Epithelial cell of esophagus (primary cell): ENCODE measurements at regions not wholly inside any gene's neighbourhood (a gene's known extent, or its start where the extent isn't known, plus 50 kb on each side); places are given as distances from the start of the nearest gene placed in this dataset.

ENCODE experiments used
- DNase-seq: peaks from one replicate; pipeline ENCODE4 v3.0.0; 2010; ENCODE audit warnings: low read depth
- H3K4me3 ChIP-seq: 2 replicates; pipeline ENCODE4 v1.5.1; 2011; ENCODE audit warnings: mild to moderate bottlenecking, low read length, control low read depth
- CTCF ChIP-seq: IDR thresholded peaks from 2 replicates; pipeline ENCODE4 v1.5.1; 2011; ENCODE audit warnings: low read depth, mild to moderate bottlenecking, low read length, control low read depth, inconsistent platforms; ENCODE audit not compliant: insufficient read depth; ENCODE audit errors: missing control alignments

GRCh38 chr4:134591326-134591725 is 389.7 kb upstream of the PABPC4L start:
- H3K4me3 ChIP-seq, result no peak overlapping the region
- TF ChIP-seq CTCF, result no peak
- DNase-seq, result no peak

- H3K4me3 ChIP-seq, result no peak overlapping the region
- no peak for TF ChIP-seq CTCF
- no peak for DNase-seq
These were observed 384.4 kb upstream of the PABPC4L start for GRCh38 chr4:134585972-134586371.

- no peak for TF ChIP-seq CTCF
- DNase-seq, result peak; percentile 4
These were observed 365.9 kb upstream of the PABPC4L start for GRCh38 chr4:134567461-134567860.

GRCh38 chr4:134560728-134561127 is 359.1 kb upstream of the PABPC4L start:
- no peak for DNase-seq

More at GRCh38 chr4:134567461-134567860, 365.9 kb upstream of the PABPC4L start:
- no peak overlapping the region for H3K4me3 ChIP-seq

GRCh38 chr4:134552063-134552462 is 350.5 kb upstream of the PABPC4L start:
- no peak for TF ChIP-seq CTCF
- H3K4me3 ChIP-seq, result no peak overlapping the region

More at GRCh38 chr4:134560728-134561127, 359.1 kb upstream of the PABPC4L start:
- no peak for TF ChIP-seq CTCF
- H3K4me3 ChIP-seq, result no peak overlapping the region

GRCh38 chr4:134551348-134551747 is 349.8 kb upstream of the PABPC4L start:
- DNase-seq, result no peak
- no peak overlapping the region for H3K4me3 ChIP-seq
- no peak for TF ChIP-seq CTCF

More at GRCh38 chr4:134552063-134552462, 350.5 kb upstream of the PABPC4L start:
- DNase-seq, result no peak

- DNase-seq, result no peak
- TF ChIP-seq CTCF, result no peak
- no peak overlapping the region for H3K4me3 ChIP-seq
These were observed 346.6 kb upstream of the PABPC4L start for GRCh38 chr4:134548052-134548628.
